Liver (tissue), 3 donors: ENCODE measurements at regions not wholly inside any gene's neighbourhood (a gene's known extent, or its start where the extent isn't known, plus 50 kb on each side); places are given as distances from the start of the nearest gene placed in this dataset.

ENCODE experiments used
- ATF3 ChIP-seq: IDR thresholded peaks from 2 replicates; pipeline ENCODE4 v1.6.1; 2016; ENCODE audit warnings: antibody characterized with exemption
- CTCF ChIP-seq: fragments of 150-350 bp; IDR thresholded peaks from 2 replicates; pipeline ENCODE4 v1.5.1; 2017; ENCODE audit warnings: improper control_type of control experiment, low read depth, low read length; ENCODE audit not compliant: missing input control
- EGR1 ChIP-seq, 2 donors: IDR thresholded peaks; 2 replicates each; pipeline ENCODE4 v1.6.1; 2016 to 2018; ENCODE audit warnings: antibody characterized with exemption in 2 of 2, low read depth in 2 of 2
- GABPA ChIP-seq, 2 donors: IDR thresholded peaks in 1 of 2; conservative IDR thresholded peaks in 1 of 2; 2 replicates each; pipeline ENCODE4 v1.6.1; 2016; ENCODE audit warnings: antibody characterized with exemption in 2 of 2, mild to moderate bottlenecking in 1 of 2, moderate library complexity in 1 of 2
- JUND ChIP-seq, 2 donors: IDR thresholded peaks; 2 replicates each; pipeline ENCODE4 v1.6.1; 2016; ENCODE audit warnings: antibody characterized with exemption in 2 of 2
- MAX ChIP-seq: IDR thresholded peaks from 2 replicates; pipeline ENCODE4 v1.6.1; 2016; ENCODE audit warnings: antibody characterized with exemption
- RAD21 ChIP-seq, 2 donors: IDR thresholded peaks; 2 replicates each; pipeline ENCODE4 v1.6.1; 2016; ENCODE audit warnings: antibody characterized with exemption in 2 of 2, mild to moderate bottlenecking in 2 of 2
- REST ChIP-seq: IDR thresholded peaks from 2 replicates; pipeline ENCODE4 v1.6.1; 2016; ENCODE audit warnings: antibody characterized with exemption, mild to moderate bottlenecking
- TAF1 ChIP-seq: conservative IDR thresholded peaks from 2 replicates; pipeline ENCODE4 v1.6.1; 2016; ENCODE audit warnings: antibody characterized with exemption, mild to moderate bottlenecking
- YY1 ChIP-seq: IDR thresholded peaks from 2 replicates; pipeline ENCODE4 v1.6.1; 2016; ENCODE audit warnings: antibody characterized with exemption, mild to moderate bottlenecking
- ZBTB33 ChIP-seq: IDR thresholded peaks from 2 replicates; pipeline ENCODE4 v1.6.1; 2016; ENCODE audit warnings: antibody characterized with exemption
- donor health status: healthy.
- donor health status: healthy.

- no peak for TF ChIP-seq RAD21 (IDR thresholded peaks at IDR 0.05)
- no peak for TF ChIP-seq YY1
- no peak for TF ChIP-seq CTCF
- TF ChIP-seq JUND (IDR thresholded peaks at IDR 0.05): no peak
- TF ChIP-seq REST: no peak
- TF ChIP-seq GABPA (IDR thresholded peaks at IDR 0.05 in 1 of 2, conservative IDR thresholded peaks at IDR 0.05 in 1 of 2): no peak
- TF ChIP-seq MAX: no peak
- no peak for TF ChIP-seq EGR1 (IDR thresholded peaks at IDR 0.05; ENCODE audit: low read depth in 2 of 2)
- TF ChIP-seq TAF1: no peak
- TF ChIP-seq ZBTB33: no peak
- TF ChIP-seq ATF3: no peak
Observed at GRCh38 chr11:8811571-8811970, 99.4 kb upstream of the AKIP1 start.
